ENCODE measurements at regions not wholly inside any gene's neighbourhood (a gene's known extent, or its start where the extent isn't known, plus 50 kb on each side); places are given as distances from the start of the nearest gene placed in this dataset.

- Histone ChIP-seq H3K36me3 (ENCODE audit: control insufficient read depth in 2 of 4, insufficient read depth in 4 of 4, low read length in 3 of 4) (no peaks in the 10 kb centered on the region), H2BK12ac (ENCODE audit: low read depth, low read length) (no peak overlapping the region), H3K4me3 (ENCODE audit: extremely low read depth in 1 of 4, insufficient read depth in 2 of 4, low read depth in 3 of 4, low read length in 4 of 4) (no peak overlapping the region), H3K56ac (replicated peaks; ENCODE audit: insufficient read length, low read depth, low read length) (no peak overlapping the region), H4K5ac (ENCODE audit: insufficient read length, low read depth, low read length) (no peak overlapping the region), H3K4me1 (replicated peaks in 1 of 4; ENCODE audit: control insufficient read depth in 3 of 4, insufficient read depth in 4 of 4, low read length in 3 of 4) (no peaks in the 10 kb centered on the region), H3K23me2 (ENCODE audit: low read depth, low read length) (no peaks in the 10 kb centered on the region), H3K18ac (ENCODE audit: extremely low read depth, low read length) (no peak overlapping the region), H3K14ac (ENCODE audit: insufficient read length) (no peak overlapping the region), H2BK20ac (ENCODE audit: low read length) (no peak overlapping the region), H4K91ac (replicated peaks; ENCODE audit: insufficient read length, low read length) (no peak overlapping the region), H3K9ac (replicated peaks in 1 of 4; ENCODE audit: extremely low read depth in 1 of 4, low read depth in 3 of 4, low read length in 3 of 4) (no peak overlapping the region), H2AFZ (ENCODE audit: low read length) (no peak overlapping the region), H3K4me2 (ENCODE audit: insufficient read depth in 1 of 2, low read depth in 2 of 2, low read length in 2 of 2) (no peak overlapping the region), H3K23ac (ENCODE audit: insufficient read length) (no peak overlapping the region), H3K79me1 (ENCODE audit: low read depth, low read length) (no peaks in the 10 kb centered on the region), H3K27ac (ENCODE audit: low read depth, low read length) (no peak overlapping the region), H4K8ac (ENCODE audit: extremely low read depth, insufficient read depth, low read length) (no peak overlapping the region), H3K27me3 (replicated peaks in 1 of 4; ENCODE audit: control insufficient read depth in 3 of 4, extremely low read depth in 1 of 4, insufficient read depth in 3 of 4, low read length in 3 of 4) (no peaks in the 10 kb centered on the region), H2AK5ac (ENCODE audit: low read depth, low read length) (no peak overlapping the region), H3K9me3 (ENCODE audit: insufficient read depth in 2 of 2, low read depth in 1 of 2, low read length in 1 of 2) (no peaks in the 10 kb centered on the region), H3K79me2 (ENCODE audit: control insufficient read depth in 1 of 2, insufficient read depth in 2 of 2, low read length in 2 of 2) (no peaks in the 10 kb centered on the region), H3K4ac (replicated peaks; ENCODE audit: insufficient read length, low read depth, low read length) (no peak overlapping the region), H2BK5ac (ENCODE audit: low read depth, low read length) (no peak overlapping the region), H2BK120ac (replicated peaks; ENCODE audit: low read depth, low read length) (no peak overlapping the region), H4K20me1 (replicated peaks in 1 of 2; ENCODE audit: control insufficient read depth in 1 of 2, insufficient read depth in 2 of 2, low read length in 2 of 2) (no peaks in the 10 kb centered on the region), H2BK15ac (ENCODE audit: low read length) (no peak overlapping the region)
- ChIA-PET CTCF (ENCODE audit: partially characterized antibody) (no interaction called here), POLR2A (ENCODE audit: partially characterized antibody) (no interaction called here)
- WGBS, 2 experiments (ENCODE audit: extremely low coverage in 1 of 2, insufficient coverage in 1 of 2, insufficient read length in 1 of 2, insufficient replicate concordance in 2 of 2, low coverage in 1 of 2, low lambda C conversion rate in 2 of 2, missing lambda C conversion rate in 1 of 2) = 97% methylated on average over 3 of the region's 4 CpGs; no CpG with 5 or more reads in 1 of the 2 experiments
- TF ChIP-seq SP1 (IDR thresholded peaks at IDR 0.05; ENCODE audit: low read depth, low read length) (no peak), POLR2AphosphoS5 (IDR thresholded peaks at IDR 0.05; ENCODE audit: low read depth, low read length) (no peak), CREB1 (IDR thresholded peaks at IDR 0.05) (no peak), USF2 (IDR thresholded peaks at IDR 0.05; ENCODE audit: low read length) (no peak)
- FAIRE-seq (no peak), DNase-seq (ENCODE audit: low read depth in 1 of 2, low spot score in 2 of 2) (no peak)
These were observed 188.2 kb upstream of the HS3ST1 start for GRCh38 chr4:11616856-11617255.
